ENCODE measurements at regions not wholly inside any gene's neighbourhood (a gene's known extent, or its start where the extent isn't known, plus 50 kb on each side); places are given as distances from the start of the nearest gene placed in this dataset.
"Not testable (repeated sequence)": the region's sequence is repeated elsewhere in the genome, so short reads cannot be mapped to it uniquely, and the experiment has no call there.

DNA sequence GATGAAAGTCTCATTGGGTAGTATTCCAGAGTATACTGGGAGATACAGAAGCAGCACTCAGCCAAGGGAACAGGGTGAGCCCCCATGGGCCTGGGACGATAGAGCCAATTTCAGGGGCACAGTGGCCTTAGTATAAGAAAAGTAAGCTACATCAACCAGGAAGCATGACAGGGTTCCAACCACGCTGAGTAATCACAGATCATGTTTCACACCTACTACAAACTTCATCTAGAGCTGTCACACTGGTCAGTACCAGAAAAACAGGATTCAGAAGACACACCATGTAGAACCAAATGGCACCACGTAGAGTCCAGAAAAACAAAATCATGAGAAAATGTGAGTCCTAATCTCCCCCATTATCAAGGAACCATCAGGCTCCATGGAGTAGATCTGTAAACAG lies 1292.4 kb upstream of the MIR17HG start:
- POLR2A ChIA-PET = no interaction called here
- Mint-ChIP-seq H3K36me3 (ENCODE audit: low read depth) (no peaks in the 10 kb centered on the region), H3K4me1 (no peaks in the 10 kb centered on the region), H3K4me3 (no peak overlapping the region), H3K9me3 (no peaks in the 10 kb centered on the region), H3K27me3 (no peaks in the 10 kb centered on the region), H3K27ac (no peak overlapping the region)
- DNase-seq = no peak
- CTCF ChIA-PET = no interaction called here

DNA sequence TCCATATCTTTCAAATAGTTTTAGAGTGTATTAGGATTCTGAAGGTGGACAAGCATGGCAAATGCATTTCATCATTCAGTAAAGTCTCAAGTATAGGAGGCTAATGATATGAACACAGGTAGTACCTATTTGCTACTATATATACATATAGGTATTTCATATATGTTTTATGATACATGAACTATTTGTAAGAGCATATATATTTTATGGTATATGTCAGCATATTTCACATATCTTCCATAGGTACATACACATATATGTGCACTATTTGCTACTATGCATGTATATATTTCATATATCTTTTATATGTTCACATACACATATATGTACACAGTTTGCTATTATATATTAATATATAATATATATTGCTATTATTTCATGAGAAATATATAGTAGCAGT lies 1291.7 kb upstream of the MIR17HG start:
- H3K27ac Mint-ChIP-seq = no peak overlapping the region
- CTCF ChIA-PET = no interaction called here

DNA sequence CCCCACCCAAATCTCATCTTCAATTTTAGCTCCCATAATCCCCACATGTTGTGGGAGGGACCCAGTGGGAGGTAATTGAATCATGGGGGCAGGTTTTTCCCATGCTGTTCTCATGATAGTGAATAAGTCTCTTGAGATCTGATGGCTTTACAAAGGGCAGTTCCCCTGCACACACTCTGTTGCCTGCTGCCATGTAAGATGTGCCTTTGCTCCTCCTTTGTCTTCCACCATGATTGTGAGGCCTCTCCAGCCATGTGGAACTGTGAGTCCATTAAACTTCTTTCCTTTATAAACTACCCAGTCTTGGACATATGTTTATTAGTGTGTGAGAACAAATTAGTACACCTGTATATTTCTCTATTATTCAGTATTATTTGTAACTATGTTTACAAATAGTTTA lies 1283.3 kb upstream of the MIR17HG start:
- H3K9me3 Mint-ChIP-seq; H3K27ac Mint-ChIP-seq; POLR2A ChIA-PET; H3K4me3 Mint-ChIP-seq; H3K36me3 Mint-ChIP-seq (ENCODE audit: low read depth); H3K4me1 Mint-ChIP-seq; H3K27me3 Mint-ChIP-seq; CTCF ChIA-PET; DNase-seq: not testable (repeated sequence)

More for the DNA sequence above, 1291.7 kb upstream of the MIR17HG start:
- Mint-ChIP-seq H3K9me3 (no peaks in the 10 kb centered on the region), H3K4me3 (no peak overlapping the region), H3K27me3 (no peaks in the 10 kb centered on the region), H3K4me1 (no peaks in the 10 kb centered on the region), H3K36me3 (ENCODE audit: low read depth) (no peaks in the 10 kb centered on the region)
- POLR2A ChIA-PET = no interaction called here
- no peak for DNase-seq

DNA sequence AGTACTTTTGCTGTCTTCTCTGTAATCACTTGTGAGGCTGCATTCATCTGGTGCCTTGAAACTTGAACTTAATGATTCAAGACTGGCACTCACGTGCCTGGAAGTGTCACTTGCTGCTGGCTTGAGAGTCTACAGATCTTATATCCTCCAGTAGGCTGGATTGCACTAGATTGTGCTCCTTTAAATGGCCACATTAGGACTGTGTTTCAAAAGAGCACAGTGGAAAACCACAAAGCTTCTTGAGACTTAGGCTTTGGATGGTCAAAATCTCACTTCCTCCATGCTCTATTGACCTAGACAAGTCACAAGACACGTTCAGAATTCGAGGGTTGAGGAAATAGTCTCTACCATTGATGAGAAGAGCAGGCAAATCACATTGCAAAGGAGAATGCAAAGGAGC lies 1278.8 kb upstream of the MIR17HG start:
- H3K27ac Mint-ChIP-seq = no peak overlapping the region
- H3K27me3 Mint-ChIP-seq = no peaks in the 10 kb centered on the region
- H3K9me3 Mint-ChIP-seq = no peaks in the 10 kb centered on the region
- no peaks in the 10 kb centered on the region for H3K4me1 Mint-ChIP-seq
- no peak for DNase-seq
- POLR2A ChIA-PET = no interaction called here
- no peaks in the 10 kb centered on the region for H3K36me3 Mint-ChIP-seq (ENCODE audit: low read depth)
- CTCF ChIA-PET = no interaction called here
- H3K4me3 Mint-ChIP-seq = no peak overlapping the region

DNA sequence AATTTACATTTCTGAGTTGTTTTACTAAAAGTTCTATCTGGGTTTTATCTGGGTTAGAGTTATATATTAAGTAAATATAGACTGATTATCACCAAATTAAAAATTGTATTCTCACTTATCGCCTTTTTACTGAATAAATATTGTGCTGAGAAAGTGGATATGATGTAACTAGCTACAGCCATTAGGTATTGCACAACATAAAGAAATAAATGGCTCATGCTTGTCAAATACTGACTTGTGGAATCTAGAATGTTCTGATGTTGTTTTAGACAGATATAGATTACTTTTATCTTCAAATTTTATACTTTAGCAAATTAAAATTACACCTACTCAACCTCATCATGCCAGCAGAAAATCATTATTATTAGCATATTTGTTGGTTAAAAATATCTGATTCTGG lies 1277.1 kb upstream of the MIR17HG start:
- Mint-ChIP-seq H3K27ac (no peak overlapping the region), H3K27me3 (no peaks in the 10 kb centered on the region), H3K36me3 (ENCODE audit: low read depth) (no peaks in the 10 kb centered on the region), H3K4me3 (no peak overlapping the region), H3K4me1 (no peaks in the 10 kb centered on the region), H3K9me3 (no peaks in the 10 kb centered on the region)
- POLR2A ChIA-PET = no interaction called here
- DNase-seq = no peak
- CTCF ChIA-PET = no interaction called here

DNA sequence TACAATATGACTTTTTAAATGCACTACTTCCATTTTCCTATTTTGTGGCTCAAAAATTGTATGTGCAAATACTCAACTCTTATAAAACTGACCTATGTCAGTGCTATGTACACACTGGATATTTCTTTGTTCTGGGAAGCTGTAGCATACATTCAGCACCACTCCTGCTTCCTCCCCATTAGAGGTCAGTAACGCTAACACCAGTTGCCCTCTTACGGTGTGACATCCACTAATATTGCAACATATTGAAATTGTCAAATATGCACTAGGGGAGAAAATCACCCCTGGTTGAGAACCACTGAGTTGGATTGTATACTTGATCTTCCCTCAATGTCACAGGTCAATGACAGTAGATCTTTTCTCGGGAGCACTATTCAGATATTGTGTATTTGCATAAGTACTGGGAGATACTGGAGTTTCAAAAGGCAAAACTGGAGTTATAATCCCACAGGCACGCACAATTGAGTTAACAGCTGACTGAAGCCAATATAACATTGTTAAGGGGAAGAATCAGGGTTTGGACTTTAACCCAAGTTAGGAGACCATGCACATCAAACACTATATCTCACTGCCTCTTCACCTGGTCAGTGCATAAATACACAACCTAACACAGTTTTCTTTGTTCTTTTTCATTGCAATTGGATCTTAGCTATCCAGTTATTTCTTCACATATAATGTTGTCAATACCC lies 1276.5 kb upstream of the MIR17HG start:
- H3K27me3 Mint-ChIP-seq = no peaks in the 10 kb centered on the region
- DNase-seq = no peak
- no peaks in the 10 kb centered on the region for H3K9me3 Mint-ChIP-seq
- ChIA-PET CTCF (no interaction called here), POLR2A (no interaction called here)
- H3K36me3 Mint-ChIP-seq (ENCODE audit: low read depth) = no peaks in the 10 kb centered on the region
- H3K27ac Mint-ChIP-seq = no peak overlapping the region
- no peaks in the 10 kb centered on the region for H3K4me1 Mint-ChIP-seq
- H3K4me3 Mint-ChIP-seq = no peak overlapping the region

DNA sequence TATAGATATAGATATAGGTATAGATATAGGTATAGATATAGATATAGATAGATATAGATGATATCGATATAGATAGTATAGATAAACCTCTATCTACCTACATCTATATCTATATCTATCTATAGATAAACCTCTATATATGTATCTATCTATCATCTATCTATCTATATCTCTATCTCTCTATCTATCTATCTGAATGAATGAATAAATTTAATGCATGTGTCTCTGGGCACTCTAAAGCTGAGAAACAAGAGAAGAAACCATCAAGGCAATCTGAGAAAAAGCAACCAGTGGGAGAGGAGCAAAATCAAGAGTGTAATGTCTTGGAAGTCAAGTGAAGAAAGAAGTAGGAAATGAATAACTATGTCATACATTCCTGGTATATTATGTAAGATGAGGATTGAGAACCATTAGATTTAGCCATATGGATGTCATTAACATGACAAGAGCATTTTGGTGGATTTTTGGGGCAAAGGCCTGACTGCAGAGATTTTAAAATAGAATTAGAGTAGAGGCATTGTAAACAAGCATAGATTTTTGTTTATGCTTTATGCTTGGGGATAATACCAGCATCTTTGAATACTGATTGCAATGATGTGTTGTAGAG lies 1262.7 kb upstream of the MIR17HG start:
- POLR2A ChIA-PET = no interaction called here
- no peaks in the 10 kb centered on the region for H3K36me3 Mint-ChIP-seq (ENCODE audit: low read depth)

DNA sequence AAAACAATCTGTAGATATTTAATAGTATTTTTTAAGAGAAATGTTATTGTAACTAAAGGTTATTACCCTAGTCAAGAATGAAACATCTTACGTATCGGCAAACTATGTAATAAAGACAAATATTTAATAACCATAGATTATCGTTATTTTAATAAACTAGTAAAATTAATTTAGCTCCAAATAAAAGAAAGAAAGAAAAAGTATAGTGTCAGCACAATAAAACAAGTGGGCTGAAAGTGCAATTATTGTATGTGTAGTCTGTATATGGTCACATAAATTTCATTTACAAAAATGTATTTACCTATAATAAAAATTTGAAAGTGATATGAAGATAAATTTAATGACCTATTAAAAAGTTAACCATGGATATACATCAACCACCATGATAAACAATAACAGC lies 1258.4 kb upstream of the MIR17HG start:
- Mint-ChIP-seq H3K4me1 (no peaks in the 10 kb centered on the region), H3K9me3 (peaks cover 4% of the 10 kb centered on the region), H3K27me3 (no peaks in the 10 kb centered on the region), H3K27ac (no peak overlapping the region), H3K36me3 (ENCODE audit: low read depth) (no peaks in the 10 kb centered on the region), H3K4me3 (no peak overlapping the region)
- no peak for DNase-seq
- ChIA-PET POLR2A (no interaction called here), CTCF (no interaction called here)

More for the DNA sequence above, 1262.7 kb upstream of the MIR17HG start:
- no peaks in the 10 kb centered on the region for H3K4me1 Mint-ChIP-seq
- no peak overlapping the region for H3K27ac Mint-ChIP-seq
- H3K9me3 Mint-ChIP-seq = peaks cover 6% of the 10 kb centered on the region
- no peaks in the 10 kb centered on the region for H3K27me3 Mint-ChIP-seq
- no peak for DNase-seq
- no peak overlapping the region for H3K4me3 Mint-ChIP-seq
- CTCF ChIA-PET = no interaction called here

DNA sequence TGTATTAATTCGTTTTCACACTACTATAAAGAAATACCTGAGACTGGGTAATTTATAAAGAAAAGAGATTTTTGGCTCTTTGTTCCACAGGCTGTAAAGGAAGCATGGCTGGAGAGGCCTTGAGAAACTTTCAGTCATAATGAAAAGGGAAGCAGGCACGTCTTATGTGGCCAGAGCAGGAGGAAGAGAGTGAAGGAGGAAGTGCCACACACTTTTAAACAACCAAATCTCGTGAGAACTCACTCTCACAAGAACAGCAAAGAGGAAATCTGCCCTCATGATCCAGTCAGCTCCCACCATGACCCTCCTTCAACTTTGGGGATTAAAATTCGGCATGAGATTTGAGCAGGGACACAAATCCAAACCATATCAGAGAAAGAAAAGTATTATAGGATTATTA lies 1255.9 kb upstream of the MIR17HG start:
- Mint-ChIP-seq H3K36me3 (ENCODE audit: low read depth) (no peaks in the 10 kb centered on the region), H3K4me3 (no peak overlapping the region), H3K4me1 (no peaks in the 10 kb centered on the region), H3K27ac (no peak overlapping the region), H3K9me3 (peaks cover 12% of the 10 kb centered on the region), H3K27me3 (no peaks in the 10 kb centered on the region)
- no peak for DNase-seq
- CTCF ChIA-PET = no interaction called here
- POLR2A ChIA-PET = no interaction called here

DNA sequence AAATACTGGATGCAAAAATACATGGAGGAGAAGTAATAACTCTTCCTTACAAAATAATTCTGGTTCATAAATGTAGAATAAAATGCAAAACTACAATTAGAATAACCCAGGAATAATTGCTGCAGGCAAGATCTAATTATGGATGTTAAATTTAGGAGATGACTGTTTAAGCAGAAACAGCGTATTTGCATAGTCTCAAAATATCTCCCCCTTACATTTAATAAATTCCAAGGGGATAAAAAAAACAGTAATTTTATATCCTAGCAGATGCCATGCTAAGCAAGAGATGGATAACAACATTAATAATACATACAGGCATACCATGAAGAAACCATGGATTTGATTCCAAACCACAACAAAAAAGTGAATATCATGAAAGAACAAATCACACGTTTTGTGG lies 1253.1 kb upstream of the MIR17HG start:
- no peak overlapping the region for H3K4me3 Mint-ChIP-seq
- H3K27ac Mint-ChIP-seq = no peak overlapping the region
- POLR2A ChIA-PET = no interaction called here
- CTCF ChIA-PET = no interaction called here
- H3K36me3 Mint-ChIP-seq (ENCODE audit: low read depth) = no peaks in the 10 kb centered on the region
- H3K27me3 Mint-ChIP-seq = no peaks in the 10 kb centered on the region
- peaks cover 8% of the 10 kb centered on the region for H3K9me3 Mint-ChIP-seq
- DNase-seq = no peak
- no peaks in the 10 kb centered on the region for H3K4me1 Mint-ChIP-seq

DNA sequence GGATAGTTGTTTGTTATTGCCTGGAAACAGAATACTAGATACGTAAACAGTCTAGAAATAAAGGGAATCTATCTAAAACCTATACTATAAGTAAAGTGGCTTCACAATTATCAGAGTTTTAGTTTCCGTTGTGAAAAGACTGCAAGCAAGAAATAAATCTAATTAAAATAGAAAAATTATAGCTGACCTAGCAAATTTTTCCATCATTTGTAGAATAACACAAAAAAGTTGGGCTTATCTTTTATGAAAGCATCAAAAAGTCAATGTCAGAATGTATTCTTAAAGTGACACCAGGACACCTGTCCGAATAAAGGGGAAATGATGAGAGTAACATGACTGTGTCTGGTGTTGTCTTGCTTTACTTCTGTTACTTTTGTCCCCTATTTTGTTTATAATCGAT lies 1248.9 kb upstream of the MIR17HG start:
- H3K36me3 Mint-ChIP-seq (ENCODE audit: low read depth) = no peaks in the 10 kb centered on the region
- no peaks in the 10 kb centered on the region for H3K4me1 Mint-ChIP-seq
- ChIA-PET CTCF (no interaction called here), POLR2A (no interaction called here)
- H3K9me3 Mint-ChIP-seq = peaks cover 18% of the 10 kb centered on the region
- no peak overlapping the region for H3K4me3 Mint-ChIP-seq
- no peak overlapping the region for H3K27ac Mint-ChIP-seq
- H3K27me3 Mint-ChIP-seq = no peaks in the 10 kb centered on the region
- DNase-seq = no peak

DNA sequence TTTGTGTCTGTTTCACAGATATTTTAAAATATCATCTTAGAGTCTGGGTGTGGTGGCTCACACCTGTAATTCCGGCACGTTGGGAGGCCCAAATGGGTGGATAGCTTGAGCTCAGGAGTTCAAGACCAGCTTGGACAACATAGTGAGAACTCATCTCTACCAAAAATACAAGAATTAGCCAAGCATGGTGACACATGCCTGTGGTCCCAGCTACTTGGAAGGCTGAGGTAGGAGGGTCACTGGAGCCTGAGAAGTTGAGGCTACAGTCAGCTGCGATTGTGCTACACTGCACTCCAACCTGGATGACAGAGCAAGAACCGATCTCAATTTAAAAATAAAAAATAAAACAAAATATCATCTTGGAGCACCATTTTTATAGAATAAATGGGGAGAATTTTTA lies 1247.6 kb upstream of the MIR17HG start:
- Mint-ChIP-seq H3K36me3 (ENCODE audit: low read depth) (no peaks in the 10 kb centered on the region), H3K4me1 (no peaks in the 10 kb centered on the region), H3K4me3 (no peak overlapping the region), H3K27me3 (no peaks in the 10 kb centered on the region), H3K9me3 (peaks cover 21% of the 10 kb centered on the region), H3K27ac (no peak overlapping the region)
- no peak for DNase-seq
- POLR2A ChIA-PET = no interaction called here
- CTCF ChIA-PET = no interaction called here

DNA sequence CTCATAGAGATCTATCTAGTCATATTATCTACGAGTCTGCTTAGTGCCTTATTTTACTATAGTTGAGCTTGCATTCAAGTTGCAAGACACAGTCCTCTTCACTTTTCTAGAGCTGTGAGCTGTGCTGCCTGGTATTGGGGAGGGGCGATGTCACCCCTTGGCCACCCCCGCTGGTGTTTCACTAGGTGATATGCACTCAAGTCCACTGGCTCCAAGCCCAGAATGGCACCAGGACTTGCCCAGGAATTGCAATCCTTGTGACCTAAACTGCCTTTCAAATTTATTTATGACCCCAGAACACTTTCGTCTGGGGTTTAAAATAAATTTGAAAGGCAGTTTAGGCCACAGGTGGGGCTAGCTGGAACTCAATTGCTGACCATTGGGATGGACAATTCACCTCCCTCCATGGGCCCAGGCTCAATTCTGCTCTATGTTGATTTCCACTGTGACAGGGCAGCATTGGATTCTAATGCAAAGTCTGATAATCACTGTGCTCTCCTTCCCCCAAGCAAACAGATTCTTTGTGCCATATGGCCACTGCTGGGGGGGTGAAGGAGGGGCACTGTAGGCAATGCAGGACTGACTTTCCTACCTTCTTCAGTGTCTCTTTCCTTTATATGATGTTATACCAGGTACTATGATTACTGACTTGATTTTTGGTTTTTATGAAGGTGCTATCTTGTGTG lies 1244.2 kb upstream of the MIR17HG start:
- Mint-ChIP-seq H3K4me3 (no peak overlapping the region), H3K27me3 (no peaks in the 10 kb centered on the region), H3K4me1 (no peaks in the 10 kb centered on the region), H3K36me3 (ENCODE audit: low read depth) (no peaks in the 10 kb centered on the region), H3K27ac (no peak overlapping the region), H3K9me3 (peaks cover 18% of the 10 kb centered on the region)
- no peak for DNase-seq
- CTCF ChIA-PET = no interaction called here
- POLR2A ChIA-PET = no interaction called here

DNA sequence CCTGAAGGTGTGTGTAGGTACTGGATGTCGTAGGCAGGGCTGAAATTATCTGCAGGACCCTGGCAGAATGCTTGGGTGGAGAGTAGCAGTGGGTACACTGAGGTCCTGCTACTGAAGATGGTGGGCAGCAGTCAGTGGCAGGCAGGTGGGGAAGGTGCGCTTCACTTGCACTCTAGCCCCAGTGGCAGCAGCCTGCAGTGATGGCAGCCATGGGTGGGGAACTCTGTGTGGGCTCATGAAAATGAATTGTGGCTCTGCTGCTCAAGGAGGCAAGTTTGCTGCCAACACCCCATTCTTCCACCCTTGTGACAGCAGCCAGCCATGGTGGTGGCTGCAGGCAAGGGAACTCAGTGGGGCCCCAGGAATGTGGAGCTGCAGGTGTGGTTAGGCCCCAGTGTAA lies 1242.7 kb upstream of the MIR17HG start:
- no peaks in the 10 kb centered on the region for H3K4me1 Mint-ChIP-seq

More for the DNA sequence above, 1242.7 kb upstream of the MIR17HG start:
- POLR2A ChIA-PET = no interaction called here
- CTCF ChIA-PET = no interaction called here
- H3K4me3 Mint-ChIP-seq = no peak overlapping the region
- H3K27ac Mint-ChIP-seq = no peak overlapping the region
- peaks cover 23% of the 10 kb centered on the region for H3K9me3 Mint-ChIP-seq
- no peaks in the 10 kb centered on the region for H3K36me3 Mint-ChIP-seq (ENCODE audit: low read depth)
- no peak for DNase-seq
- no peaks in the 10 kb centered on the region for H3K27me3 Mint-ChIP-seq

Data from activated CD4-positive, alpha-beta memory T cell treated with anti-CD3 and anti-CD28 coated beads, Interleukin-2, amount 10 ng/mL, durations not matched to agents 7 days and 5 days (primary cell).